HUDEP-2 (cell line): ENCODE measurements at regions not wholly inside any gene's neighbourhood (a gene's known extent, or its start where the extent isn't known, plus 50 kb on each side); places are given as distances from the start of the nearest gene placed in this dataset.
A peak's percentile ranks its signal among the peaks of the same experiment; 100 is the strongest.
"Not testable (repeated sequence)": the region's sequence is repeated elsewhere in the genome, so short reads cannot be mapped to it uniquely, and the experiment has no call there.

Source experiments
- DNase-seq, 76 experiments: peaks; one replicate each; lab custom pipeline; 2025; ENCODE audit not compliant: unreplicated experiment in 76 of 76; lab: John Stamatoyannopoulos, UW

- DNase-seq: no peak
Observed at GRCh38 chr3:88283242-88283592, 133.5 kb downstream of the C3orf38 start.

- peak in 29 of 76 experiments; percentile 0 to 80 (median 38) for DNase-seq
Observed at GRCh38 chr3:88291486-88291885, 141.7 kb downstream of the C3orf38 start.

- DNase-seq: no peak
Observed at GRCh38 chr3:88298189-88298588, 148.4 kb downstream of the C3orf38 start.

- no peak for DNase-seq
Observed at GRCh38 chr3:88301273-88301995, 151.7 kb downstream of the C3orf38 start.

- no peak for DNase-seq
Observed at GRCh38 chr3:88301996-88302393, 152.2 kb downstream of the C3orf38 start.

GRCh38 chr3:88303331-88303904 lies 153.7 kb downstream of the C3orf38 start:
- DNase-seq: not testable (repeated sequence)

- DNase-seq: no peak
Observed at GRCh38 chr3:88307666-88308065, 157.9 kb downstream of the C3orf38 start.

GRCh38 chr3:88311826-88312225 lies 162.1 kb downstream of the C3orf38 start:
- no peak for DNase-seq

GRCh38 chr3:88312256-88312655 lies 162.5 kb downstream of the C3orf38 start:
- no peak for DNase-seq

- DNase-seq: no peak
Observed at GRCh38 chr3:88318067-88318466, 168.3 kb downstream of the C3orf38 start.

- no peak for DNase-seq
Observed at GRCh38 chr3:88321363-88322050, 171.7 kb downstream of the C3orf38 start.

GRCh38 chr3:88324788-88325187 lies 175.0 kb downstream of the C3orf38 start:
- DNase-seq: no peak

GRCh38 chr3:88334187-88334868 lies 184.6 kb downstream of the C3orf38 start:
- DNase-seq: no peak

- DNase-seq: no peak
Observed at GRCh38 chr3:88336894-88337293, 187.1 kb downstream of the C3orf38 start.

GRCh38 chr3:88343264-88343663 lies 193.5 kb downstream of the C3orf38 start:
- peak in 36 of 76 experiments; percentile 23 to 83 (median 53) for DNase-seq

- DNase-seq: no peak
Observed at GRCh38 chr3:88346643-88347042, 196.9 kb downstream of the C3orf38 start.

GRCh38 chr3:88362428-88362827 lies 212.7 kb downstream of the C3orf38 start:
- DNase-seq: no peak

GRCh38 chr3:88364926-88365325 lies 215.2 kb downstream of the C3orf38 start:
- no peak for DNase-seq

- no peak for DNase-seq
Observed at GRCh38 chr3:88369337-88369736, 219.6 kb downstream of the C3orf38 start.

- no peak for DNase-seq
Observed at GRCh38 chr3:88369767-88370166, 220.0 kb downstream of the C3orf38 start.

- DNase-seq: no peak
Observed at GRCh38 chr3:88385090-88385489, 235.3 kb downstream of the C3orf38 start.
